WTC11 (cell line): ENCODE measurements at regions not wholly inside any gene's neighbourhood (a gene's known extent, or its start where the extent isn't known, plus 50 kb on each side); places are given as distances from the start of the nearest gene placed in this dataset.

ENCODE experiments used
- ATAC-seq: fragments of 200-7000 bp; cut with Tn5 transposase; 2 replicates; pipeline ENCODE4 v1.10.0; 2021; ENCODE audit warnings: mild to moderate bottlenecking, moderate library complexity
- CTCF ChIA-PET: fragments of 300-600 bp; sonication (Branson Sonifier 250); formaldehyde crosslinking; loops from one replicate; lab custom pipeline; 2021; ENCODE audit warnings: antibody characterized with exemption; lab: Charles Lee
- POLR2A ChIA-PET: fragments of 350-600 bp; sonication (Branson Sonifier 250); formaldehyde crosslinking; loops from one replicate; lab custom pipeline; 2021; ENCODE audit warnings: antibody characterized with exemption; lab: Charles Lee
- DNase-seq: peaks from one replicate; pipeline ENCODE4 v3.0.0; 2021; ENCODE audit warnings: low spot score
- H3K27ac Mint-ChIP-seq: 2 replicates; pipeline ENCODE4 v1.8.0; 2021; ENCODE audit warnings: mixed read lengths
- H3K27me3 Mint-ChIP-seq: 2 replicates; pipeline ENCODE4 v1.8.0; 2021; ENCODE audit warnings: low read depth, mild to moderate bottlenecking, moderate library complexity, mixed read lengths
- H3K36me3 Mint-ChIP-seq: 2 replicates; pipeline ENCODE4 v1.8.0; 2021; ENCODE audit warnings: mixed read lengths
- H3K4me1 Mint-ChIP-seq: 2 replicates; pipeline ENCODE4 v1.8.0; 2022; ENCODE audit warnings: mixed read lengths
- H3K4me3 Mint-ChIP-seq: 2 replicates; pipeline ENCODE4 v1.8.0; 2021; ENCODE audit warnings: mild to moderate bottlenecking, moderate library complexity, mixed read lengths
- H3K9me3 Mint-ChIP-seq: 2 replicates; pipeline ENCODE4 v1.8.0; 2021; ENCODE audit warnings: mixed read lengths
- ATF1 ChIP-seq: sonication (generic); formaldehyde crosslinking; IDR thresholded peaks from 2 replicates; pipeline ENCODE4 v1.8.1; 2023; ENCODE audit warnings: mild to moderate bottlenecking, moderate library complexity, missing genetic modification reagents
- FOXK1 ChIP-seq: sonication (generic); formaldehyde crosslinking; IDR thresholded peaks from 2 replicates; pipeline ENCODE4 v1.8.0; 2022; ENCODE audit warnings: mild to moderate bottlenecking, moderate library complexity, missing genetic modification reagents
- GABPB1 ChIP-seq: sonication (generic); formaldehyde crosslinking; IDR thresholded peaks from 2 replicates; pipeline ENCODE4 v1.8.1; 2023; ENCODE audit warnings: mild to moderate bottlenecking, missing genetic modification reagents
- JUN ChIP-seq: sonication (generic); formaldehyde crosslinking; IDR thresholded peaks from 2 replicates; pipeline ENCODE4 v1.8.0; 2023; ENCODE audit warnings: mild to moderate bottlenecking, missing genetic modification reagents
- NR1H2 ChIP-seq: sonication (generic); formaldehyde crosslinking; IDR thresholded peaks from 2 replicates; pipeline ENCODE4 v1.9.0; 2021; ENCODE audit warnings: mild to moderate bottlenecking, moderate library complexity, missing genetic modification reagents
- NR3C1 ChIP-seq: sonication (generic); formaldehyde crosslinking; conservative IDR thresholded peaks from 2 replicates; pipeline ENCODE4 v1.8.1; 2023; ENCODE audit warnings: low read depth, mild to moderate bottlenecking, missing genetic modification reagents
- SMAD4 ChIP-seq: sonication (generic); formaldehyde crosslinking; IDR thresholded peaks from 2 replicates; pipeline ENCODE4 v1.8.0; 2022; ENCODE audit warnings: mild to moderate bottlenecking, missing genetic modification reagents
- ZBTB21 ChIP-seq: sonication (generic); formaldehyde crosslinking; IDR thresholded peaks from 2 replicates; pipeline ENCODE4 v1.8.1; 2023; ENCODE audit warnings: mild to moderate bottlenecking, missing genetic modification reagents, borderline replicate concordance
- ZNF219 ChIP-seq: sonication (generic); formaldehyde crosslinking; IDR thresholded peaks from 2 replicates; pipeline ENCODE4 v1.8.0; 2023; ENCODE audit warnings: missing genetic modification reagents, mild to moderate bottlenecking, borderline replicate concordance
- TF ChIP-seq, protein P1 (sequence below): fragments of 250-450 bp; sonication (Bioruptor Pico); IDR thresholded peaks from 2 replicates; pipeline ENCODE4 v2.1.2; 2022; ENCODE audit warnings: mild to moderate bottlenecking, moderate library complexity
- TF ChIP-seq, protein P2 (sequence below): sonication (generic); formaldehyde crosslinking; IDR thresholded peaks from 2 replicates; pipeline ENCODE4 v1.8.1; 2022; ENCODE audit warnings: mild to moderate bottlenecking, missing genetic modification reagents, moderate library complexity, borderline replicate concordance
- TF ChIP-seq, protein P3 (sequence below): sonication (generic); formaldehyde crosslinking; IDR thresholded peaks from 2 replicates; pipeline ENCODE4 v1.8.0; 2022; ENCODE audit warnings: mild to moderate bottlenecking, missing genetic modification reagents
- TF ChIP-seq, protein P4 (sequence below): sonication (generic); formaldehyde crosslinking; IDR thresholded peaks from 2 replicates; pipeline ENCODE4 v1.8.1; 2023; ENCODE audit warnings: mild to moderate bottlenecking, missing genetic modification reagents
- TF ChIP-seq, protein P5 (sequence below): fragments of 250-450 bp; sonication (Bioruptor Pico); conservative IDR thresholded peaks from 2 replicates; pipeline ENCODE4 v1.9.0; 2021; ENCODE audit warnings: mild to moderate bottlenecking
- TF ChIP-seq, protein P6 (sequence below): sonication (generic); formaldehyde crosslinking; conservative IDR thresholded peaks from 2 replicates; pipeline ENCODE4 v1.8.1; 2022; ENCODE audit warnings: mild to moderate bottlenecking, missing genetic modification reagents
- TF ChIP-seq, protein P7 (sequence below): sonication (generic); formaldehyde crosslinking; IDR thresholded peaks from 2 replicates; pipeline ENCODE4 v1.8.0; 2022; ENCODE audit warnings: mild to moderate bottlenecking, missing genetic modification reagents
- TF ChIP-seq, protein P8 (sequence below): sonication (generic); formaldehyde crosslinking; IDR thresholded peaks from 2 replicates; pipeline ENCODE4 v1.8.0; 2022; ENCODE audit warnings: mild to moderate bottlenecking, missing genetic modification reagents
- TF ChIP-seq, protein P9 (sequence below): sonication (generic); formaldehyde crosslinking; IDR thresholded peaks from 2 replicates; pipeline ENCODE4 v1.8.1; 2022; ENCODE audit warnings: low read depth, missing genetic modification reagents, borderline replicate concordance

DNA sequence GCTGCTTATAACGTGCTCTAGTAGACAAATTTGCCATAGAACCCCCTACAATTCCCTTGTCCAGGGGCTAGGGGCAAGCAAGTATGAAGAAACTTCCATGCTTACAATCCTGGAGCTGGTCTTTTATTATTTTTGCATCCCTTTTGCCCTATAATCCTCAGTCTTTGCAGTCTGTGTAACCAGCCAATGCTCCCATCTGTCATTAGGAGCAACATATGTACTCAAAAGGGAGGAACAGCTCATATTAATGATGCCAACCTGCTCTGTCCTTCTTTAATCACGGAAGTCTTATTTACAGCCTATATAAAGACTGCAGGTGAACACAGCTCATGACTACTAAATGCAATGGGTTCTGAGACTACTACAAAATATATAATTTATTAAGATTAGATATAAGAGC, 263.3 kb downstream of the ZIC1 start:
- Mint-ChIP-seq H3K4me3 (no peak overlapping the region), H3K9me3 (no peaks in the 10 kb centered on the region), H3K4me1 (no peaks in the 10 kb centered on the region), H3K27me3 (no peaks in the 10 kb centered on the region), H3K36me3 (no peaks in the 10 kb centered on the region), H3K27ac (no peak overlapping the region)
- DNase-seq (no peak), ATAC-seq (no peak)
- POLR2A ChIA-PET, result no interaction called here
- TF ChIP-seq NR1H2 (CRISPR knock-in tag) (no peak), SMAD4 (no peak), ZNF219 (no peak), JUN (no peak)
- TF ChIP-seq, protein P1, sequence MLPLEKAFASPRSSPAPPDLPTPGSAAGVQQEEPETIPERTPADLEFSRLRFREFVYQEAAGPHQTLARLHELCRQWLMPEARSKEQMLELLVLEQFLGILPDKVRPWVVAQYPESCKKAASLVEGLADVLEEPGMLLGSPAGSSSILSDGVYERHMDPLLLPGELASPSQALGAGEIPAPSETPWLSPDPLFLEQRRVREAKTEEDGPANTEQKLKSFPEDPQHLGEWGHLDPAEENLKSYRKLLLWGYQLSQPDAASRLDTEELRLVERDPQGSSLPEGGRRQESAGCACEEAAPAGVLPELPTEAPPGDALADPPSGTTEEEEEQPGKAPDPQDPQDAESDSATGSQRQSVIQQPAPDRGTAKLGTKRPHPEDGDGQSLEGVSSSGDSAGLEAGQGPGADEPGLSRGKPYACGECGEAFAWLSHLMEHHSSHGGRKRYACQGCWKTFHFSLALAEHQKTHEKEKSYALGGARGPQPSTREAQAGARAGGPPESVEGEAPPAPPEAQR (CRISPR knock-in tag), result no peak
- TF ChIP-seq, protein P2, sequence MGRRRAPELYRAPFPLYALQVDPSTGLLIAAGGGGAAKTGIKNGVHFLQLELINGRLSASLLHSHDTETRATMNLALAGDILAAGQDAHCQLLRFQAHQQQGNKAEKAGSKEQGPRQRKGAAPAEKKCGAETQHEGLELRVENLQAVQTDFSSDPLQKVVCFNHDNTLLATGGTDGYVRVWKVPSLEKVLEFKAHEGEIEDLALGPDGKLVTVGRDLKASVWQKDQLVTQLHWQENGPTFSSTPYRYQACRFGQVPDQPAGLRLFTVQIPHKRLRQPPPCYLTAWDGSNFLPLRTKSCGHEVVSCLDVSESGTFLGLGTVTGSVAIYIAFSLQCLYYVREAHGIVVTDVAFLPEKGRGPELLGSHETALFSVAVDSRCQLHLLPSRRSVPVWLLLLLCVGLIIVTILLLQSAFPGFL (CRISPR knock-in tag), result no peak
- TF ChIP-seq, protein P3, sequence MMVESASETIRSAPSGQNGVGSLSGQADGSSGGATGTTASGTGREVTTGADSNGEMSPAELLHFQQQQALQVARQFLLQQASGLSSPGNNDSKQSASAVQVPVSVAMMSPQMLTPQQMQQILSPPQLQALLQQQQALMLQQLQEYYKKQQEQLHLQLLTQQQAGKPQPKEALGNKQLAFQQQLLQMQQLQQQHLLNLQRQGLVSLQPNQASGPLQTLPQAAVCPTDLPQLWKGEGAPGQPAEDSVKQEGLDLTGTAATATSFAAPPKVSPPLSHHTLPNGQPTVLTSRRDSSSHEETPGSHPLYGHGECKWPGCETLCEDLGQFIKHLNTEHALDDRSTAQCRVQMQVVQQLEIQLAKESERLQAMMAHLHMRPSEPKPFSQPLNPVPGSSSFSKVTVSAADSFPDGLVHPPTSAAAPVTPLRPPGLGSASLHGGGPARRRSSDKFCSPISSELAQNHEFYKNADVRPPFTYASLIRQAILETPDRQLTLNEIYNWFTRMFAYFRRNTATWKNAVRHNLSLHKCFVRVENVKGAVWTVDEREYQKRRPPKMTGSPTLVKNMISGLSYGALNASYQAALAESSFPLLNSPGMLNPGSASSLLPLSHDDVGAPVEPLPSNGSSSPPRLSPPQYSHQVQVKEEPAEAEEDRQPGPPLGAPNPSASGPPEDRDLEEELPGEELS (CRISPR knock-in tag), result no peak
- CTCF ChIA-PET, result no interaction called here

DNA sequence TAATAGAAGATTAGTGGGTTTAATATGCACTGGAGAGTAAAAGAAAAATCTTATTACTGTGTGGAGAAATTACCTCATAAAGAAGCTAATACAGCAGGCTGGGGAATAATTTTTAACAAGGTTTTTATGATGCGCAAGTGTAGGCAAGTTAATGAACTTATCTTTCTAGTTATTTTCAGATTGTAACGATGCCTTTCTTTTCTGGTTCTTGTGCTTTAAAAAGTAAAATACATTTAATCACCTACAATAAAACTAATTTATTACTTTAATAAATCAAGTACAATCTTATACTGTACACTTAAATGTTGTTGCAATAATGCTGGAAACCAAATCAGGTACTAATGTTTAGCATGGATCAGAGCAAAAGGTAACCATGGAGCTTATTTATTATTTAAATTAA, 266.6 kb downstream of the ZIC1 start:
- no peak overlapping the region for H3K27ac Mint-ChIP-seq
- no peaks in the 10 kb centered on the region for H3K27me3 Mint-ChIP-seq
- CTCF ChIA-PET, result no interaction called here
- ATAC-seq (no peak), DNase-seq (no peak)
- no peaks in the 10 kb centered on the region for H3K36me3 Mint-ChIP-seq
- POLR2A ChIA-PET, result no interaction called here
- no peaks in the 10 kb centered on the region for H3K4me1 Mint-ChIP-seq
- H3K9me3 Mint-ChIP-seq, result no peaks in the 10 kb centered on the region
- H3K4me3 Mint-ChIP-seq, result no peak overlapping the region
- TF ChIP-seq, protein P3 (CRISPR knock-in tag), result no peak
- TF ChIP-seq NR3C1 (CRISPR knock-in tag) (no peak), ZBTB21 (CRISPR knock-in tag) (no peak), GABPB1 (CRISPR knock-in tag) (no peak), FOXK1 (CRISPR knock-in tag) (no peak), ATF1 (CRISPR knock-in tag) (no peak), ZNF219 (no peak)
- TF ChIP-seq, protein P4, sequence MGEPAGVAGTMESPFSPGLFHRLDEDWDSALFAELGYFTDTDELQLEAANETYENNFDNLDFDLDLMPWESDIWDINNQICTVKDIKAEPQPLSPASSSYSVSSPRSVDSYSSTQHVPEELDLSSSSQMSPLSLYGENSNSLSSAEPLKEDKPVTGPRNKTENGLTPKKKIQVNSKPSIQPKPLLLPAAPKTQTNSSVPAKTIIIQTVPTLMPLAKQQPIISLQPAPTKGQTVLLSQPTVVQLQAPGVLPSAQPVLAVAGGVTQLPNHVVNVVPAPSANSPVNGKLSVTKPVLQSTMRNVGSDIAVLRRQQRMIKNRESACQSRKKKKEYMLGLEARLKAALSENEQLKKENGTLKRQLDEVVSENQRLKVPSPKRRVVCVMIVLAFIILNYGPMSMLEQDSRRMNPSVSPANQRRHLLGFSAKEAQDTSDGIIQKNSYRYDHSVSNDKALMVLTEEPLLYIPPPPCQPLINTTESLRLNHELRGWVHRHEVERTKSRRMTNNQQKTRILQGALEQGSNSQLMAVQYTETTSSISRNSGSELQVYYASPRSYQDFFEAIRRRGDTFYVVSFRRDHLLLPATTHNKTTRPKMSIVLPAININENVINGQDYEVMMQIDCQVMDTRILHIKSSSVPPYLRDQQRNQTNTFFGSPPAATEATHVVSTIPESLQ, result no peak
- TF ChIP-seq, protein P5, sequence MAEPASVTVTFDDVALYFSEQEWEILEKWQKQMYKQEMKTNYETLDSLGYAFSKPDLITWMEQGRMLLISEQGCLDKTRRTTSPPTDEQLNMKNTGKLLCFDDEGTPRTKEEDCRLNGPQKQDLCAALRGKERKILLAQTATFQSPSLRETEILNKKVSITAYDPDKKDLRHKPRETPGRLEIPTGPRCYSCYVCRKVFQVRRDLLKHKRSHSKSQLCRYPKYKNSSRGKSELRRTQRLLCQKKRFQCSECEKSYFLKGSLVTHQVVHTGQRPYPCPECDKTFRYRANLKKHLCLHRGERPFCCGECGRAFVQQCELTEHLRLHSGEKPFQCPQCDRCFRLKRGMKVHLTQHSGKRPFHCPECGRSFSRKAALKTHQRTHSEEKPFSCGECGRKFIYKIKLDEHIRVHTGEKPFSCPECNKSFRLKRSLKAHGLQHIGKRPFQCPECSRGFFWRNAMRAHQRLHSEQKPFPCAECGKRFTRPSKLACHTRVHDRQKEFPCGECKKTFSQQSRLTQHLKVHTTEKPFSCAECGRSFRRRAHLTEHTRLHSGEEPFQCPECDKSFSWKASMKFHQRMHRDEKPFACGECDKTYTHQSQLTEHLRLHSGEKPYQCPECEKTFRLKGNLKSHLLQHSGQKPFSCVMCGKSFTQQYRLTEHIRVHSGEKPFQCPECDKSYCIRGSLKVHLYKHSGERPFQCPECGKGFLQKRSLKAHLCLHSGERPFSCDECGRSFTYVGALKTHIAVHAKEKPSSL, result no peak
- TF ChIP-seq, protein P6, sequence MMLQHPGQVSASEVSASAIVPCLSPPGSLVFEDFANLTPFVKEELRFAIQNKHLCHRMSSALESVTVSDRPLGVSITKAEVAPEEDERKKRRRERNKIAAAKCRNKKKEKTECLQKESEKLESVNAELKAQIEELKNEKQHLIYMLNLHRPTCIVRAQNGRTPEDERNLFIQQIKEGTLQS, result no peak
- TF ChIP-seq, protein P7, sequence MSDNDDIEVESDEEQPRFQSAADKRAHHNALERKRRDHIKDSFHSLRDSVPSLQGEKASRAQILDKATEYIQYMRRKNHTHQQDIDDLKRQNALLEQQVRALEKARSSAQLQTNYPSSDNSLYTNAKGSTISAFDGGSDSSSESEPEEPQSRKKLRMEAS, result no peak
- TF ChIP-seq, protein P8, sequence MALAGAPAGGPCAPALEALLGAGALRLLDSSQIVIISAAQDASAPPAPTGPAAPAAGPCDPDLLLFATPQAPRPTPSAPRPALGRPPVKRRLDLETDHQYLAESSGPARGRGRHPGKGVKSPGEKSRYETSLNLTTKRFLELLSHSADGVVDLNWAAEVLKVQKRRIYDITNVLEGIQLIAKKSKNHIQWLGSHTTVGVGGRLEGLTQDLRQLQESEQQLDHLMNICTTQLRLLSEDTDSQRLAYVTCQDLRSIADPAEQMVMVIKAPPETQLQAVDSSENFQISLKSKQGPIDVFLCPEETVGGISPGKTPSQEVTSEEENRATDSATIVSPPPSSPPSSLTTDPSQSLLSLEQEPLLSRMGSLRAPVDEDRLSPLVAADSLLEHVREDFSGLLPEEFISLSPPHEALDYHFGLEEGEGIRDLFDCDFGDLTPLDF (CRISPR knock-in tag), result no peak
- TF ChIP-seq, protein P9, sequence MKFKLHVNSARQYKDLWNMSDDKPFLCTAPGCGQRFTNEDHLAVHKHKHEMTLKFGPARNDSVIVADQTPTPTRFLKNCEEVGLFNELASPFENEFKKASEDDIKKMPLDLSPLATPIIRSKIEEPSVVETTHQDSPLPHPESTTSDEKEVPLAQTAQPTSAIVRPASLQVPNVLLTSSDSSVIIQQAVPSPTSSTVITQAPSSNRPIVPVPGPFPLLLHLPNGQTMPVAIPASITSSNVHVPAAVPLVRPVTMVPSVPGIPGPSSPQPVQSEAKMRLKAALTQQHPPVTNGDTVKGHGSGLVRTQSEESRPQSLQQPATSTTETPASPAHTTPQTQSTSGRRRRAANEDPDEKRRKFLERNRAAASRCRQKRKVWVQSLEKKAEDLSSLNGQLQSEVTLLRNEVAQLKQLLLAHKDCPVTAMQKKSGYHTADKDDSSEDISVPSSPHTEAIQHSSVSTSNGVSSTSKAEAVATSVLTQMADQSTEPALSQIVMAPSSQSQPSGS (CRISPR knock-in tag), result no peak
